HepG2 (cell line): ENCODE measurements at regions not wholly inside any gene's neighbourhood (a gene's known extent, or its start where the extent isn't known, plus 50 kb on each side); places are given as distances from the start of the nearest gene placed in this dataset.

Experiments
- ATAC-seq: fragments of 200-7000 bp; cut with Tn5 transposase; 3 replicates; pipeline ENCODE4 v1.9.1; 2020; ENCODE audit warnings: mild to moderate bottlenecking, moderate library complexity
- BruUV-seq: library from RNA; stranded (reverse); fragments of 400-500 nt; replicated peaks from 2 replicates; lab custom pipeline; 2021; lab: Mats Ljungman, UMichigan
- CTCF ChIA-PET: fragments of 300-600 bp; formaldehyde crosslinking; extraction: SDS; loops from one replicate; lab custom pipeline; 2021; ENCODE audit warnings: low total read pairs, inconsistent platforms, low intra/inter-chr PET ratio; lab: Yijun Ruan, JAX
- POLR2A ChIA-PET: fragments of 350-600 bp; sonication (Branson Sonifier 250); formaldehyde crosslinking; loops from one replicate; lab custom pipeline; 2020; ENCODE audit warnings: antibody characterized with exemption, inconsistent platforms; lab: Yijun Ruan, JAX
- DNase-seq: peaks from one replicate; pipeline ENCODE4 v3.0.0-alpha.2; 2015; ENCODE audit warnings: low spot score
- FAIRE-seq: peaks from 3 replicates; lab custom pipeline; 2011; peaks lifted over from hg19 to GRCh38; lab: Jason Lieb, UNC
- H2AFZ ChIP-seq: one replicate; pipeline ENCODE4 v1.6.1; 2011; ENCODE audit warnings: low read length, inconsistent platforms
- H3K27ac ChIP-seq: fragments of 300-600 bp; 3 replicates; pipeline ENCODE4 v1.8.0; 2011; ENCODE audit warnings: mixed run types, mild to moderate bottlenecking, mixed read lengths, low read length, inconsistent platforms; ENCODE audit not compliant: insufficient read depth; ENCODE audit errors: extremely low read length
- H3K27me3 ChIP-seq, 2 experiments: fragments of 200-600 bp in 1 of 2; 2 replicates in 1 of 2; 3 replicates in 1 of 2; pipeline versions ENCODE4 v1.6.0 to v1.8.0; 2011; ENCODE audit warnings: low read length in 2 of 2, mild to moderate bottlenecking in 2 of 2, moderate library complexity in 2 of 2, inconsistent platforms in 1 of 2; ENCODE audit not compliant: insufficient read depth in 2 of 2, control insufficient read depth in 1 of 2
- H3K36me3 ChIP-seq, 2 experiments: fragments of 200-600 bp in 1 of 2; replicated peaks in 1 of 2; 2 replicates in 1 of 2; 3 replicates in 1 of 2; pipeline versions ENCODE4 v1.5.1 to v1.8.0; 2011; ENCODE audit warnings: low read length in 2 of 2, inconsistent platforms in 1 of 2; ENCODE audit not compliant: insufficient read depth in 2 of 2, control insufficient read depth in 1 of 2
- H3K4me1 ChIP-seq: 2 replicates; pipeline ENCODE4 v1.5.1; 2012; ENCODE audit warnings: low read length, inconsistent platforms; ENCODE audit not compliant: insufficient read depth
- H3K4me2 ChIP-seq: 2 replicates; pipeline ENCODE4 v1.6.0; 2011; ENCODE audit warnings: low read depth, low read length, inconsistent platforms
- H3K4me3 ChIP-seq, 3 experiments: fragments of 200-600 bp in 1 of 3; sonication (generic), shearing (Covaris generic) in 1 of 3; replicated peaks in 1 of 3; 2 replicates each; pipeline ENCODE4 v1.5.1; 2011 to 2016; ENCODE audit warnings: low read length in 3 of 3, inconsistent platforms in 2 of 3, low read depth in 2 of 3, mild to moderate bottlenecking in 2 of 3, control low read depth in 1 of 3, mixed read lengths in 1 of 3; ENCODE audit not compliant: insufficient read depth in 1 of 3
- H3K79me2 ChIP-seq: one replicate; pipeline ENCODE4 v1.6.1; 2011; ENCODE audit warnings: low read length, inconsistent platforms; ENCODE audit not compliant: insufficient read depth
- H3K9ac ChIP-seq: 2 replicates; pipeline ENCODE4 v1.6.0; 2011; ENCODE audit warnings: mild to moderate bottlenecking, low read depth, low read length, inconsistent platforms; ENCODE audit not compliant: insufficient read depth
- H3K9me3 ChIP-seq: 2 replicates; pipeline ENCODE4 v1.5.1; 2012; ENCODE audit warnings: mild to moderate bottlenecking, low read length
- H4K20me1 ChIP-seq: 2 replicates; pipeline ENCODE4 v1.6.0; 2011; ENCODE audit warnings: inconsistent platforms, mild to moderate bottlenecking, low read length, moderate library complexity; ENCODE audit not compliant: insufficient read depth
- DNMT3B ChIP-seq: conservative IDR thresholded peaks from 2 replicates; pipeline ENCODE4 v1.6.1; 2016; ENCODE audit warnings: missing biosample characterization, control low read depth
- EHMT2 ChIP-seq: fragments of 200-600 bp; sonication (generic); IDR thresholded peaks from 2 replicates; pipeline ENCODE4 v1.7.0; 2017; ENCODE audit warnings: antibody characterized with exemption, low read depth, low read length, borderline replicate concordance
- ESRRA ChIP-seq: sonication (generic); formaldehyde crosslinking; IDR thresholded peaks from 2 replicates; pipeline ENCODE4 v1.5.1; 2020; ENCODE audit warnings: mild to moderate bottlenecking, low read depth, missing genetic modification reagents
- HNF4A ChIP-seq: sonication (generic); formaldehyde crosslinking; IDR thresholded peaks from 2 replicates; pipeline ENCODE4 v1.4.0; 2020; ENCODE audit warnings: missing genetic modification reagents
- POGZ ChIP-seq: sonication (generic); formaldehyde crosslinking; IDR thresholded peaks from 2 replicates; pipeline ENCODE4 v1.4.0; 2020; ENCODE audit warnings: mild to moderate bottlenecking, missing genetic modification reagents
- SMC3 ChIP-seq: IDR thresholded peaks from 2 replicates; pipeline ENCODE4 v1.6.1; 2011; ENCODE audit warnings: low read length, improper control_type of control experiment
- SPEN ChIP-seq: sonication (generic); formaldehyde crosslinking; IDR thresholded peaks from 2 replicates; pipeline ENCODE4 v1.5.1; 2020; ENCODE audit warnings: low read depth, mild to moderate bottlenecking, missing genetic modification reagents
- STAG1 ChIP-seq: sonication (generic); formaldehyde crosslinking; IDR thresholded peaks from 2 replicates; pipeline ENCODE4 v1.4.0; 2020; ENCODE audit warnings: missing genetic modification reagents
- XRCC5 ChIP-seq: fragments of 200-400 bp; formaldehyde crosslinking; optimal IDR thresholded peaks from 2 replicates; pipeline ENCODE3; 2017; ENCODE audit warnings: mild to moderate bottlenecking, low read length
- ZNF644 ChIP-seq: IDR thresholded peaks from 2 replicates; pipeline ENCODE4 v1.6.1; 2016; ENCODE audit warnings: low read depth
- WGBS: methylation state at CpG from one replicate; pipeline ENCODE4 v1.1.6; 2017; ENCODE audit warnings: low lambda C conversion rate; 5-methylcytosine and 5-hydroxymethylcytosine counted together
- in situ Hi-C: cut with HindIII; loops from 2 replicates; pipeline ENCODE4 v1.10.0; 2017; ENCODE audit warnings: low pct_unique_long_range_greater_than_20kb; ENCODE audit not compliant: extremely low pct_ligation_motif_present
- intact Hi-C: fragments of 100-400 bp; cut with micrococcal nuclease; formaldehyde crosslinking; loops from one replicate; pipeline ENCODE4 v1.10.0; 2022; ENCODE audit not compliant: unreplicated experiment
- TF ChIP-seq, protein P1 (sequence below), 2 experiments: sonication (generic) in 1 of 2; formaldehyde crosslinking in 1 of 2; IDR thresholded peaks; 2 replicates each; pipeline versions ENCODE4 v1.4.0 to v1.6.1; 2018 to 2020; ENCODE audit warnings: missing genetic modification reagents in 2 of 2, borderline replicate concordance in 1 of 2, low read depth in 1 of 2, mild to moderate bottlenecking in 1 of 2, missing biosample characterization in 1 of 2
- TF ChIP-seq, protein P2 (sequence below): sonication (generic); formaldehyde crosslinking; IDR thresholded peaks from 2 replicates; pipeline ENCODE4 v1.5.0; 2020; ENCODE audit warnings: mild to moderate bottlenecking, missing genetic modification reagents, moderate library complexity
- TF ChIP-seq, protein P3 (sequence below): sonication (generic); formaldehyde crosslinking; IDR thresholded peaks from 2 replicates; pipeline ENCODE4 v1.8.0; 2022; ENCODE audit warnings: mild to moderate bottlenecking, missing genetic modification reagents; ENCODE audit not compliant: insufficient replicate concordance

DNA sequence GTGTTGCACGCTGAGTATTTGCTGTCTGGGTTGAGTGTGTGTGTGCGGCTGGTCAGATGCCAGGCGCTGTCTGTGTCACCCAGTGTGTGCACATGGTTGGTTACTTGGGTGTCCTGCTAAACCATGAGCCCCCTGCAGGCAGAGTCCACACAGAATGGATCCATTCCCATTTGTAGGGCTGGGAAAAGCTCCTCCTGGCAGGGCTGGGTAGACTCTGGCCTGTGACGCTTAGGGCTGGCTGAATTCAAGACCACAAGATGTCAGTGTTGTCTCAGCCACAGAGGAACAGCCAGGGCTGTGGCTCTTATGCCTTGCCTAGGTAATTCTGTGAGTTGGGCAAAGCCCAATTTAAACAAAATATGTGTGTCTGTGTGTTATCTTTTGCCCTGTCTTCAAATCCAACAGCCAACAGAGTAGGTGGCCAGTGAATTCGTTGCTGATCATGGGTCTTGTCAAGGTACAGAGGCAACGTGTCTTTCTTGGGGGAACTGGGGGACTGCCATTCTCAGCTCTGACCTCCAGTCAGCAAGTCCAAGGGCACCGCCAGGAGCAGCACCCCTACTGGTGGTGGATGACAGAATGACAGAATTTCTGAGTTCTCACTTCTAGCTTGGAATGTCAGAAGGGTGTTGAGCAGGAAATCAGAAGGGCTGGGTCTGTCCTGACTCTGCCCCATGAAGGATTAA lies 285.1 kb downstream of the CCSER2 start:
- H3K9ac ChIP-seq = no peak overlapping the region
- ATAC-seq = peak; percentile 100
- in situ Hi-C loops (loop anchor here (5.0 kb wide), 1 partner anchor 129 kb away; no protein-coding TSS in a partner anchor), intact Hi-C loops (loop anchor here (1.0 to 2.0 kb wide), 4 partner anchors 73 to 239 kb away; no protein-coding TSS in a partner anchor)
- H3K4me1 ChIP-seq = no peaks in the 10 kb centered on the region
- FAIRE-seq = peak; percentile 93
- no peaks in the 10 kb centered on the region for H3K79me2 ChIP-seq
- WGBS = 18% methylated on average over 6 of the region's 7 CpGs
- no peaks in the 10 kb centered on the region for H3K9me3 ChIP-seq
- H2AFZ ChIP-seq = no peak overlapping the region
- ChIA-PET CTCF (interaction anchor here (1.2 to 2.3 kb wide), 4 partner anchors 73 to 349 kb away, joined by 3 to 17 read pairs (median 6); no protein-coding TSS in a partner anchor), POLR2A (no interaction called here)
- H3K4me2 ChIP-seq = peak overlapping the region; percentile 35; the same call in 1 of the 2 replicates
- no peaks in the 10 kb centered on the region for H3K27me3 ChIP-seq
- no peaks in the 10 kb centered on the region for H4K20me1 ChIP-seq
- H3K36me3 ChIP-seq = no peaks in the 10 kb centered on the region
- DNase-seq = peak; percentile 77
- no TSS peak for BruUV-seq
- H3K4me3 ChIP-seq = no peak overlapping the region
- H3K27ac ChIP-seq = no peak overlapping the region
- TF ChIP-seq HNF4A (CRISPR knock-in tag) (0 out of 2 replicates have a peak, but pooled peaks have one; percentile 13), STAG1 (CRISPR knock-in tag) (peak; percentile 89), DNMT3B (no peak), XRCC5 (peak; percentile 27), EHMT2 (peak; percentile 58; the same call in 1 of the 2 replicates), ZNF644 (CRISPR knock-in tag) (peak; percentile 15; the same call in 1 of the 2 replicates), ESRRA (CRISPR knock-in tag) (peak; percentile 83; the same call in 1 of the 2 replicates), SPEN (CRISPR knock-in tag) (no peak), SMC3 (peak; percentile 54), POGZ (CRISPR knock-in tag) (peak; percentile 33; the same call in 1 of the 2 replicates)
- TF ChIP-seq, protein P1, sequence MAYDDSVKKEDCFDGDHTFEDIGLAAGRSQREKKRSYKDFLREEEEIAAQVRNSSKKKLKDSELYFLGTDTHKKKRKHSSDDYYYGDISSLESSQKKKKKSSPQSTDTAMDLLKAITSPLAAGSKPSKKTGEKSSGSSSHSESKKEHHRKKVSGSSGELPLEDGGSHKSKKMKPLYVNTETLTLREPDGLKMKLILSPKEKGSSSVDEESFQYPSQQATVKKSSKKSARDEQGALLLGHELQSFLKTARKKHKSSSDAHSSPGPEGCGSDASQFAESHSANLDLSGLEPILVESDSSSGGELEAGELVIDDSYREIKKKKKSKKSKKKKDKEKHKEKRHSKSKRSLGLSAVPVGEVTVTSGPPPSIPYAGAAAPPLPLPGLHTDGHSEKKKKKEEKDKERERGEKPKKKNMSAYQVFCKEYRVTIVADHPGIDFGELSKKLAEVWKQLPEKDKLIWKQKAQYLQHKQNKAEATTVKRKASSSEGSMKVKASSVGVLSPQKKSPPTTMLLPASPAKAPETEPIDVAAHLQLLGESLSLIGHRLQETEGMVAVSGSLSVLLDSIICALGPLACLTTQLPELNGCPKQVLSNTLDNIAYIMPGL (CRISPR knock-in tag; IDR thresholded peaks at IDR 0.05; ENCODE audit: borderline replicate concordance in 1 of 2, low read depth in 1 of 2) = peak; percentile 30 to 56; a peak in 2 of 4 replicates
- TF ChIP-seq, protein P2, sequence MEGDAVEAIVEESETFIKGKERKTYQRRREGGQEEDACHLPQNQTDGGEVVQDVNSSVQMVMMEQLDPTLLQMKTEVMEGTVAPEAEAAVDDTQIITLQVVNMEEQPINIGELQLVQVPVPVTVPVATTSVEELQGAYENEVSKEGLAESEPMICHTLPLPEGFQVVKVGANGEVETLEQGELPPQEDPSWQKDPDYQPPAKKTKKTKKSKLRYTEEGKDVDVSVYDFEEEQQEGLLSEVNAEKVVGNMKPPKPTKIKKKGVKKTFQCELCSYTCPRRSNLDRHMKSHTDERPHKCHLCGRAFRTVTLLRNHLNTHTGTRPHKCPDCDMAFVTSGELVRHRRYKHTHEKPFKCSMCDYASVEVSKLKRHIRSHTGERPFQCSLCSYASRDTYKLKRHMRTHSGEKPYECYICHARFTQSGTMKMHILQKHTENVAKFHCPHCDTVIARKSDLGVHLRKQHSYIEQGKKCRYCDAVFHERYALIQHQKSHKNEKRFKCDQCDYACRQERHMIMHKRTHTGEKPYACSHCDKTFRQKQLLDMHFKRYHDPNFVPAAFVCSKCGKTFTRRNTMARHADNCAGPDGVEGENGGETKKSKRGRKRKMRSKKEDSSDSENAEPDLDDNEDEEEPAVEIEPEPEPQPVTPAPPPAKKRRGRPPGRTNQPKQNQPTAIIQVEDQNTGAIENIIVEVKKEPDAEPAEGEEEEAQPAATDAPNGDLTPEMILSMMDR (CRISPR knock-in tag) = peak; percentile 87
- TF ChIP-seq, protein P3, sequence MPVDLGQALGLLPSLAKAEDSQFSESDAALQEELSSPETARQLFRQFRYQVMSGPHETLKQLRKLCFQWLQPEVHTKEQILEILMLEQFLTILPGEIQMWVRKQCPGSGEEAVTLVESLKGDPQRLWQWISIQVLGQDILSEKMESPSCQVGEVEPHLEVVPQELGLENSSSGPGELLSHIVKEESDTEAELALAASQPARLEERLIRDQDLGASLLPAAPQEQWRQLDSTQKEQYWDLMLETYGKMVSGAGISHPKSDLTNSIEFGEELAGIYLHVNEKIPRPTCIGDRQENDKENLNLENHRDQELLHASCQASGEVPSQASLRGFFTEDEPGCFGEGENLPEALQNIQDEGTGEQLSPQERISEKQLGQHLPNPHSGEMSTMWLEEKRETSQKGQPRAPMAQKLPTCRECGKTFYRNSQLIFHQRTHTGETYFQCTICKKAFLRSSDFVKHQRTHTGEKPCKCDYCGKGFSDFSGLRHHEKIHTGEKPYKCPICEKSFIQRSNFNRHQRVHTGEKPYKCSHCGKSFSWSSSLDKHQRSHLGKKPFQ (CRISPR knock-in tag) = no peak
